CD14-positive monocyte (primary cell): ENCODE measurements at regions not wholly inside any gene's neighbourhood (a gene's known extent, or its start where the extent isn't known, plus 50 kb on each side); places are given as distances from the start of the nearest gene placed in this dataset.

ENCODE experiments used
- DNase-seq, 3 donors: peaks; one replicate each; pipeline ENCODE4 v3.0.0-alpha.2; 2011 to 2022
- H2AFZ ChIP-seq: 2 replicates; pipeline ENCODE4 v1.6.0; 2012; ENCODE audit warnings: mild to moderate bottlenecking, low read depth, low read length, inconsistent platforms; ENCODE audit not compliant: insufficient read depth, poor library complexity, severe bottlenecking
- H3K27ac ChIP-seq, 2 donors: 1 replicate in 1 of 2; 2 replicates in 1 of 2; pipeline ENCODE4 v1.5.1; 2012 to 2013; ENCODE audit warnings: low read length in 2 of 2, control low read depth in 1 of 2, inconsistent platforms in 1 of 2, low read depth in 1 of 2, mild to moderate bottlenecking in 1 of 2
- H3K27me3 ChIP-seq, 2 donors: one replicate each; pipeline versions ENCODE4 v1.6.0 to v1.6.1; 2011 to 2013; ENCODE audit warnings: low read length in 2 of 2; ENCODE audit not compliant: control insufficient read depth in 2 of 2, insufficient read depth in 2 of 2
- H3K36me3 ChIP-seq, 2 donors: replicated peaks in 1 of 2; 1 replicate in 1 of 2; 2 replicates in 1 of 2; pipeline versions ENCODE4 v1.5.1 to v1.6.1; 2012 to 2013; ENCODE audit warnings: low read length in 2 of 2, control low read depth in 1 of 2, inconsistent platforms in 1 of 2, mild to moderate bottlenecking in 1 of 2; ENCODE audit not compliant: insufficient read depth in 2 of 2, control insufficient read depth in 1 of 2
- H3K4me1 ChIP-seq, 2 donors: 1 replicate in 1 of 2; 2 replicates in 1 of 2; pipeline versions ENCODE4 v1.5.1 to v1.6.1; 2012 to 2013; ENCODE audit warnings: low read length in 2 of 2, control low read depth in 1 of 2, inconsistent platforms in 1 of 2, mild to moderate bottlenecking in 1 of 2, moderate library complexity in 1 of 2; ENCODE audit not compliant: insufficient read depth in 2 of 2, control insufficient read depth in 1 of 2
- H3K4me2 ChIP-seq: replicated peaks from 2 replicates; pipeline ENCODE3; 2012; ENCODE audit warnings: low read length, moderate library complexity, mild to moderate bottlenecking; ENCODE audit not compliant: poor library complexity, severe bottlenecking; ENCODE audit errors: extremely low read depth
- H3K4me3 ChIP-seq, 3 experiments: fragments of 200-600 bp in 1 of 3; sonication (generic) in 1 of 3; replicated peaks in 1 of 3; 1 replicate in 2 of 3; 2 replicates in 1 of 3; pipeline ENCODE4 v1.5.1; 2011 to 2013; ENCODE audit warnings: low read length in 3 of 3, mild to moderate bottlenecking in 3 of 3, control low read depth in 2 of 3, low read depth in 2 of 3, inconsistent platforms in 1 of 3, moderate library complexity in 1 of 3
- H3K79me2 ChIP-seq: 2 replicates; pipeline ENCODE4 v1.6.0; 2012; ENCODE audit warnings: mild to moderate bottlenecking, control low read depth, inconsistent platforms, low read length, moderate library complexity; ENCODE audit not compliant: insufficient read depth
- H3K9ac ChIP-seq: 2 replicates; pipeline ENCODE4 v1.6.0; 2017; ENCODE audit warnings: low read length, mild to moderate bottlenecking; ENCODE audit not compliant: insufficient read depth, poor library complexity, severe bottlenecking
- H3K9me3 ChIP-seq, 2 donors: replicated peaks in 1 of 2; 1 replicate in 1 of 2; 2 replicates in 1 of 2; pipeline versions ENCODE4 v1.5.1 to v1.6.1; 2012 to 2013; ENCODE audit warnings: low read length in 2 of 2, control low read depth in 1 of 2; ENCODE audit not compliant: control insufficient read depth in 1 of 2, insufficient read depth in 1 of 2
- H4K20me1 ChIP-seq: 2 replicates; pipeline ENCODE4 v1.6.0; 2012; ENCODE audit warnings: mild to moderate bottlenecking, low read length, control low read depth, moderate library complexity; ENCODE audit not compliant: insufficient read depth
- H3K27ac Mint-ChIP-seq, 7 donors: one replicate each; pipeline ENCODE4 v1.8.0; 2020; ENCODE audit warnings: mild to moderate bottlenecking in 7 of 7, mixed read lengths in 7 of 7, moderate library complexity in 6 of 7, inconsistent platforms in 2 of 7
- H3K27me3 Mint-ChIP-seq, 3 donors: one replicate each; pipeline ENCODE4 v1.8.0; 2021 to 2022; ENCODE audit warnings: low read depth in 3 of 3, mild to moderate bottlenecking in 3 of 3, mixed read lengths in 3 of 3, moderate library complexity in 3 of 3, inconsistent platforms in 1 of 3
- H3K36me3 Mint-ChIP-seq, 2 donors: one replicate each; pipeline ENCODE4 v1.8.0; 2020; ENCODE audit warnings: mixed read lengths in 2 of 2, inconsistent platforms in 1 of 2, mild to moderate bottlenecking in 1 of 2
- H3K4me1 Mint-ChIP-seq: one replicate; pipeline ENCODE4 v1.8.0; 2020; ENCODE audit warnings: mild to moderate bottlenecking, mixed read lengths
- H3K4me3 Mint-ChIP-seq, 2 donors: one replicate each; pipeline ENCODE4 v1.8.0; 2020; ENCODE audit warnings: mild to moderate bottlenecking in 2 of 2, mixed read lengths in 2 of 2, moderate library complexity in 1 of 2
- H3K9me3 Mint-ChIP-seq, 7 donors: one replicate each; pipeline ENCODE4 v1.8.0; 2020 to 2022; ENCODE audit warnings: mixed read lengths in 7 of 7, mild to moderate bottlenecking in 6 of 7, moderate library complexity in 6 of 7, inconsistent platforms in 2 of 7
- WGBS: methylation state at CpG from one replicate; pipeline ENCODE4 v1.1.5; 2013; ENCODE audit warnings: missing lambda C conversion rate; ENCODE audit not compliant: insufficient coverage; 5-methylcytosine and 5-hydroxymethylcytosine counted together
- intact Hi-C, 2 donors: fragments of 100-400 bp; cut with micrococcal nuclease; formaldehyde crosslinking; loops; one replicate each; pipeline versions ENCODE4 v1.15.0 to v1.15.1; 2023
- TF ChIP-seq, protein P1 (sequence below): fragments of 200-600 bp; IDR thresholded peaks from one replicate; pipeline ENCODE4 v1.8.0; 2022; ENCODE audit warnings: antibody characterized with exemption, mild to moderate bottlenecking

DNA sequence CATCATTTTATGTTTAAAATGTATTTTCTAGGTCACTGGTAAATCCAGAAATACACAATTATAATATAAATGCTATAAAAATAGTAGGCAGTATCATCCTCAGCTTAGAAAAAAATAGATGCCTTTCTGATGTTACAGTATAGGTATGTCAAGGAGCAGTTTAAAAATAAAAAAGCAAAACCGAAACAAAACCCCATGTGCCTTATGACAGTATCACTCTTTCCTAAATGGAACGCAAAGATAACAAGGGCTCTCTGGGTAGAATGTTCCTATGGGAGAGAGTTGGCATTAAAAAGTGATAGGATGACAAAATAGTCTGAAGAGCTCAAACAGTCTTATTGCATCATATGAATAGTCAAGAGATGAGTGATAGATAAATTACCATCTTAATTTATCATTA lies 172.1 kb downstream of the DSC3 start:
- H3K36me3 Mint-ChIP-seq = no peaks in the 10 kb centered on the region

DNA sequence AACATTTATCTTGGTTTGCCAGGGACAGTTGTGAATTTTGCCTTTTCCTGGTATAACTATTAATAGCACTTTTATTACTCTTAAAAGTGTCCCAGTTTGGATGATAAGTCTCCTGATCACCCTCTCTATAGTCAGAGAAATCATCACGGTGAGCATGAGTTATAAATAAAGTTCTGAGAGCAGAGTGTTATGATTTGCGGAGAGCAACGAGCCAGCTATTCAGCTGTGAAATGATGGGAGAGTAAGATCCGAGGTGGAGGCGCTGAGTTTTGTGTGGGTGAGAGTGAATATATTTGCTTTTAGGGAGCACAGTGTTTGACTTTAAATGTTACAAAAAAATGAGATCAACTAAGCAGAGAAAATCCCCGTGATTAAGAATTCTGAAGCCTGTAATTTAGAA lies 179.6 kb downstream of the DSC3 start:
- TF ChIP-seq, protein P1, sequence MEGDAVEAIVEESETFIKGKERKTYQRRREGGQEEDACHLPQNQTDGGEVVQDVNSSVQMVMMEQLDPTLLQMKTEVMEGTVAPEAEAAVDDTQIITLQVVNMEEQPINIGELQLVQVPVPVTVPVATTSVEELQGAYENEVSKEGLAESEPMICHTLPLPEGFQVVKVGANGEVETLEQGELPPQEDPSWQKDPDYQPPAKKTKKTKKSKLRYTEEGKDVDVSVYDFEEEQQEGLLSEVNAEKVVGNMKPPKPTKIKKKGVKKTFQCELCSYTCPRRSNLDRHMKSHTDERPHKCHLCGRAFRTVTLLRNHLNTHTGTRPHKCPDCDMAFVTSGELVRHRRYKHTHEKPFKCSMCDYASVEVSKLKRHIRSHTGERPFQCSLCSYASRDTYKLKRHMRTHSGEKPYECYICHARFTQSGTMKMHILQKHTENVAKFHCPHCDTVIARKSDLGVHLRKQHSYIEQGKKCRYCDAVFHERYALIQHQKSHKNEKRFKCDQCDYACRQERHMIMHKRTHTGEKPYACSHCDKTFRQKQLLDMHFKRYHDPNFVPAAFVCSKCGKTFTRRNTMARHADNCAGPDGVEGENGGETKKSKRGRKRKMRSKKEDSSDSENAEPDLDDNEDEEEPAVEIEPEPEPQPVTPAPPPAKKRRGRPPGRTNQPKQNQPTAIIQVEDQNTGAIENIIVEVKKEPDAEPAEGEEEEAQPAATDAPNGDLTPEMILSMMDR = no peak
- Histone ChIP-seq H3K4me2 (no peak overlapping the region), H4K20me1 (no peaks in the 10 kb centered on the region), H3K4me1 (no peaks in the 10 kb centered on the region), H3K27ac (no peak overlapping the region), H3K9me3 (no peaks in the 10 kb centered on the region), H3K36me3 (no peaks in the 10 kb centered on the region), H3K9ac (no peak overlapping the region), H3K79me2 (no peaks in the 10 kb centered on the region), H3K4me3 (no peak overlapping the region), H3K27me3 (no peaks in the 10 kb centered on the region), H2AFZ (no peak overlapping the region)
- peaks cover 0 to 2% (median 0%) of the 10 kb centered on the region in 7 donors for H3K9me3 Mint-ChIP-seq
- intact Hi-C loops = no loop called here
- H3K36me3 Mint-ChIP-seq = no peaks in the 10 kb centered on the region
- H3K4me3 Mint-ChIP-seq = no peak overlapping the region
- no peak for DNase-seq
- no peaks in the 10 kb centered on the region for H3K4me1 Mint-ChIP-seq
- H3K27ac Mint-ChIP-seq = no peak overlapping the region
- no peaks in the 10 kb centered on the region for H3K27me3 Mint-ChIP-seq
- 97% methylated on average over 4 of the region's 6 CpGs for WGBS

More for the DNA sequence above, 172.1 kb downstream of the DSC3 start:
- Histone ChIP-seq H3K4me2 (no peak overlapping the region), H3K4me1 (no peaks in the 10 kb centered on the region), H3K4me3 (no peak overlapping the region), H2AFZ (no peak overlapping the region), H3K9ac (no peak overlapping the region), H3K36me3 (no peaks in the 10 kb centered on the region), H3K9me3 (no peaks in the 10 kb centered on the region), H3K27ac (no peak overlapping the region), H3K27me3 (no peaks in the 10 kb centered on the region), H4K20me1 (no peaks in the 10 kb centered on the region), H3K79me2 (no peaks in the 10 kb centered on the region)
- TF ChIP-seq, protein P1 = no peak
- no CpG with 5 or more reads among the region's 2 CpGs for WGBS
- no peaks in the 10 kb centered on the region for H3K4me1 Mint-ChIP-seq
- peaks cover 0 to 7% (median 1%) of the 10 kb centered on the region in 7 donors for H3K9me3 Mint-ChIP-seq
- no peaks in the 10 kb centered on the region for H3K27me3 Mint-ChIP-seq
- H3K4me3 Mint-ChIP-seq = no peak overlapping the region
- H3K27ac Mint-ChIP-seq = no peak overlapping the region
- intact Hi-C loops = no loop called here
- no peak for DNase-seq
